NCI-H1694 (cell line): ENCODE measurements at regions not wholly inside any gene's neighbourhood (a gene's known extent, or its start where the extent isn't known, plus 50 kb on each side); places are given as distances from the start of the nearest gene placed in this dataset.

Source experiments
- DNase-seq: peaks from one replicate; lab custom pipeline; 2025; lab: John Stamatoyannopoulos, UW

GRCh38 chr13:106619688-106620555, 52.0 kb upstream of the ARGLU1 start:
- DNase-seq: peak; percentile 28
